GM12891 (cell line): ENCODE measurements at regions not wholly inside any gene's neighbourhood (a gene's known extent, or its start where the extent isn't known, plus 50 kb on each side); places are given as distances from the start of the nearest gene placed in this dataset.

Experiments
- PAX5 ChIP-seq: IDR thresholded peaks from 2 replicates; pipeline ENCODE4 v1.6.1; 2011; ENCODE audit warnings: low read length, moderate library complexity, mild to moderate bottlenecking; ENCODE audit not compliant: insufficient read depth, severe bottlenecking
- POLR2A ChIP-seq: IDR thresholded peaks from 2 replicates; pipeline ENCODE4 v1.6.1; 2011; ENCODE audit warnings: low read depth, low read length, control low read depth
- POLR2AphosphoS5 ChIP-seq: IDR thresholded peaks from 2 replicates; pipeline ENCODE4 v1.6.1; 2011; ENCODE audit warnings: low read depth, low read length, control low read depth
- POU2F2 ChIP-seq: IDR thresholded peaks from 2 replicates; pipeline ENCODE4 v1.6.1; 2011; ENCODE audit warnings: low read depth, mild to moderate bottlenecking, control low read depth, low read length, moderate library complexity
- TAF1 ChIP-seq: IDR thresholded peaks from 2 replicates; pipeline ENCODE4 v1.6.1; 2011; ENCODE audit warnings: low read depth, low read length, control low read depth

DNA sequence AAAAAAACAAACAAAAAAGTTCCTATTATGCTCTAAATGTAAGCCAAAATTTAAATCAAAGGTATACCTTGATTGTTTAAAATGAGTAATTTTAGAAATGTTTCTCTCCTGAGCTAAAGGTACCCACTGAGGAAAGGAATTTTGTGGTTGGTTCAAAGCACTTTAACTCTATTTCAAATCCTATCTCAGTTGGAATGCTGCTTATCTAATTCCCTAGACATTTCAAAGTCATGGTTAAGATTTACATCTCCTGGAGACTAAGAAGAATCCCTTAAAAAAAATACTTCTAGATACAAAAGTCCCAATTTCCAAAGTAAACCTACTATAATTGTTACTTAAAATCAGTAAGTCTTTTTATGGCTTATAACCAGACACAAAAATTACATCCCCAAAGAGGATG lies 830.7 kb downstream of the GRID1 start:
- no peak for TF ChIP-seq POLR2AphosphoS5
- no peak for TF ChIP-seq POLR2A
- TF ChIP-seq POU2F2, result no peak
- no peak for TF ChIP-seq TAF1
- no peak for TF ChIP-seq PAX5
